NCI-H1694 (cell line): ENCODE measurements at regions not wholly inside any gene's neighbourhood (a gene's known extent, or its start where the extent isn't known, plus 50 kb on each side); places are given as distances from the start of the nearest gene placed in this dataset.
A peak's percentile ranks its signal among the peaks of the same experiment; 100 is the strongest.
"Not testable (repeated sequence)": the region's sequence is repeated elsewhere in the genome, so short reads cannot be mapped to it uniquely, and the experiment has no call there.

Source experiments
- DNase-seq: peaks from one replicate; lab custom pipeline; 2025; lab: John Stamatoyannopoulos, UW

- DNase-seq: no peak
These were observed 94.8 kb upstream of the PHACTR1 start for GRCh38 chr6:12621754-12622153.

DNA sequence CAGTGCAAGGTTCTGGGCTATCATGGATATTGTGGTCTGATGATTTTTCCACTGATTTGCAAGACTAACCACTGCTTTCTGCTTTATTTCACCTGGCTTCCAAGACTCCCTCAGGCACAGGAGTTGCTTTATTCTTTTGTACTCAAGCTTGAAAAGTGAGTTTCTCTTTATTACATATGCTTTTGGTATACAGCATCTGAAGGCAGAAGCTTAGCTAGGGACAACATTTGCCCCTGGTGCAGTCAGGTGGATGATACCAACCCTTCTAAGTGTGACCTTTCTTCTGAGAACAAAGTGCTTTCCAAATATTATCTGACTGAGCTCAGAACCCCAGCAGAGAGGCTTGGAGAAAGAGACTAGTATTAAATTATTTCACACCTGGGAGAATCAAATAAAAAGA is 94.0 kb upstream of the PHACTR1 start:
- no peak for DNase-seq

DNA sequence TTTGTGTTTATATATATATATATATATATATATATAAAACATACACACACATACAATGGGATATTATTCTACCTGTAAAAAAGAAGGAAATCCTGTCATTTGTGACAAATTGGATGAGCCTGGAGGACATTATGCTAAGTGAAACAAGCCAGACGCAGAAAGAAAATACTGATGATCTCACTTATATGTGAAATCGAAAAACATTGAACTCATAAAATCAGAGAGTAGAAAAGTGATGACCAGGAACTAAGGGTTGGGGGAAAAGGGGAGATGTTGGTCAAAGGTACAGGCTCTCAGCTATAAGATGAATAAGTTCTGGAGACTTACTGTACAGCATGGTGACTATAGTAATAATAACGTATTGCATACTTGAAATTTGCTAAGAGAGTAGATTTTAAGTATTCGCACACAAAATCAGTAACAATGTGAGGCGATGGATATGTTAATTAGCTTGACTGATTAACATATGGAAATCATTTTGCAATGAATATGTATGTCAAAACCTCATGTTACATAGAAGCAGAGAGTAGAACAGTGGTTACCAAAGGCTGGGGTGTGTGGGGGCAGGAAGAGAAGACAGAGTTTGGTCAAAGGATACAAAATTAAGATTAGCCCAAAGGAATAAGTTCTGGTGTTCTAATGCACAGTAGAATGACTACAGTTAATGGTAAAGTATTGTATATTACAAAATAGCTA is 92.3 kb upstream of the PHACTR1 start:
- no peak for DNase-seq

DNA sequence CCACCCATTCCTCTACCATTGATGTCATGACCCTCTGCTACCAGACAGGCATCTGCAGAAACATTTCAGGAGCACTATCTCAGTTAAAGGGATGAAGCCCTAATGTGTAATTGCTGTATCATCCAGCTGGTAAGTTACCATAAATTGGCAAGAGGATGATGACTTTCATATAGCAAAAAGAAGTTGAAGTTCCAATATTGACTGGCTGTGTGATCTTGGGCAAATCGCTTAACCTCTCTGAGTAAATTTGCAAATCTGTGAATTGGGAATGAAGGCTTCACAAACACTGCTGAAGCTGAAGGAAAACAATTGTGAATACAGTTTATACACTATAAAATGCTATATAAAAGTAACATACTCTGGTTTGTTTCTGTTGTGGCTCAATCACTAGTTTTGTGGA is 89.5 kb upstream of the PHACTR1 start:
- DNase-seq: no peak

DNA sequence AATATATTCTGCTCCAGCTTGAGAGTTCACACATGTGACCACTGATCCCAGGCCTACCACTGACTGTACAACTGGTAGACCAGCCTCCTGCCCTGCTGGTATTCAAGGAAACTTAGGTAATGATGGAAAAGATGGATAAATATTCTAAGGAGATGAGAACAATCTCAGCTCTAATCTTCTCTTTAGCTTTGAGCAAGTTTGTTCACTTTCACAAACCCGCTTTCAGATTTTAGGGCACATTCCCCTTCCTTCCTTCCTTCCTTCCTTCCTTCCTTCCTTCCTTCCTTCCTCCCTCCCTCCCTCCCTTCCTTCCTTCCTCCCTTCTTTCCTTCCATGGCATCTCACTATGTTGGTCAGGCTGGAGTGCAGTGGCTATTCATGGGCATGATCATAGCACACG is 88.2 kb upstream of the PHACTR1 start:
- no peak for DNase-seq

DNA sequence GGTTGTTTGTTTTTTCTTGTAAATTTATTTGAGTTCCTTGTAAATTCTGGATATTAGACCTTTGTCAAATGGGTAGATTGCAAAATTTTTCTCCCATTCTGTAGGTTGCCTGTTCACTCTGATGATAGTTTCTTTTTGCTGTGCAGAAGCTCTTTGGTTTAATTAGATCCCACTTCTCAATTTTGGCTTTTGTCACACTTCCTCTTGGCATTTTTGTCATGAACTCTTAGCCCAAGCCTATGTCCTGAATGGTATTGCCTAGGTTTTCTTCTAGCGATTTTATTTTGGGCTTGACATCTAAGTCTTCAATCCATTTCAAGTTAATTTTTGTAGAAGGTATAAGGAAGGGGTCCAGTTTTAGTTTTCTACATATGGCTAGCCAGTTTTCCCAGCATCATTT is 82.8 kb upstream of the PHACTR1 start:
- not testable (repeated sequence) for DNase-seq

GRCh38 chr6:12635375-12635774 is 81.2 kb upstream of the PHACTR1 start:
- no peak for DNase-seq

DNA sequence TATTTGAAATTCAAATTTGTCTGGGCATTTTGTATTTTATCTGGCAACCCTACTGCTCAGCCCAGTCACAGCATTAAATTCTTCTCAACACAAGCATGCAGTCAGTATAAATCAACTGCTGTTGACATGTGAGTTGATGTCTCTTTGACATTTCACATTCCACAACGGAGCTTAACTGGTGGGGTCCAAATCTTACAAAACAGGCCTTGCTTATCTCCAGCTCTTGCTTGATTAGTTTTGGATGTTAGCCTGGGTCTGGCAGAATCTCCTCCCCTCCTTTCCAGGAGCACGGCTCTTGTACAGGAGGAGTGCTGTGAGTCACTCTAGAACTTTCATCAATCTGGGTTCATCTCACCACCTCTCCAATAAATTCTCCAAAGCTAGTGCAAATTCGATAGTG is 80.8 kb upstream of the PHACTR1 start:
- no peak for DNase-seq

GRCh38 chr6:12636336-12636735 is 80.2 kb upstream of the PHACTR1 start:
- DNase-seq: no peak

DNA sequence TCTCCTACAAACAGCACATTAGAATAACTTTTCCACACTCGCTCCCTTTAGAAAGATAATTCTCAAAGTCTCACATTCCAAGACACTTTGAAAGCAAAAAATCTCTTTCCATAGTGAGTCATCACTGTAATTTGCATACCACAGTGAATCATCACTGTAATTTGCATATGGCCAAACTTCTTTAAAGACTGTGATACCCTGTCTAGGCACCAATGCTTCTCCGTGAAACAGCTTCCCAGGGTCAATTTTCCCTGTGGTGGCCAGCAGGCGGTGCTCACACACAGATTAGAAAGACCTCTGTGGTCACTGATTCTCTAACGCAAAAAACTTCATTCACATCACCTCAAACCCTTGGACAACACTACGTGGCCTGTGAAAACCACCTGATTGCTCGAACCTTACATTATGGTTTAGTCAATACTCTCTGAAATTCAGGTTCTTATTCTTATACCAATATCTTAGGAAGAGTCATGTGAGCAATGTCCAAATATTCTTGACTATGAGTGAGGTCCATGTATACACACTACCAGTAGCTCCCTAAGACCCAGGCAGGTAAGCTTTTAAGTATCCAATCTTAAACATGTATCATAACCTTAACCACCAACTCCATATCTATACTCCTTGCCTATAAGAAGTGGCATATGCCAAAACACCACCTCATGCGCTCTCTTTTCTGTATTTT is 78.5 kb upstream of the PHACTR1 start:
- DNase-seq: peak; percentile 1

GRCh38 chr6:12640438-12640837 is 76.1 kb upstream of the PHACTR1 start:
- no peak for DNase-seq

DNA sequence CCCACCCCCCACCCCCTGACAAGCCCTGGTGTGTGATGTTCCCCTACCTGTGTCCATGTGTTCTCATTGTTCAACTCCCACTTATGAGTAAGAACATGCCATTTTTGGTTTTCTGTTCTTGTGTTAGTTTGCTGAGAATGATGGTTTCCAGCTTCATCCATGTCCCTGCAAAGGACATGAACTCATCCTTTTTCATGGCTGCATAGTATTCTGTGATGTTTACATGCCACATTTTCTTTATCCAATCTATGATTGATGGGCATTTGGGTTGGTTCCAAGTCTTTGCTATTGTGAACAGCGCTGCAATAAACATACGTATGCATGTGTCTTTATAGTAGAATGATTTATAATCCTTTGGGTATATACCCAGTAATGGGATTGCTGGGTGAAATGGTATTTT is 74.8 kb upstream of the PHACTR1 start:
- DNase-seq: not testable (repeated sequence)

DNA sequence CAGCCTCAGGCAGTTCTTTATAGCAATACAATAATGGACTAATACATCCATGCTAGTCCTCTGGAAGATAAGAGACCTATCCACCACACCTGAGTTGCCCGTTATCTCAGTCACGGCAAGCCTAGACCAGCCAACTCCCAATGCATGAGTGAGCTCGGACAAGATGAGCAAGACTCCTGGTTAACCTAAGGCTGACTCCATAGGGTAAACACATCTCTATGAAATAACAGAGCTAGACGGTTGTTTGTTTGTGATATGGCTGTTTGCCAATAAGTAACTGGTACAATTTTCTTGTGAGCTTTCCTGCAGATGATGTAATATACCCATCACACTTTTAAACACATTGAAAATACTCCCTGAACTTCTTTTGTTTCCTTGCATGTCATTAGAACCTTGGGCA is 70.6 kb upstream of the PHACTR1 start:
- no peak for DNase-seq

DNA sequence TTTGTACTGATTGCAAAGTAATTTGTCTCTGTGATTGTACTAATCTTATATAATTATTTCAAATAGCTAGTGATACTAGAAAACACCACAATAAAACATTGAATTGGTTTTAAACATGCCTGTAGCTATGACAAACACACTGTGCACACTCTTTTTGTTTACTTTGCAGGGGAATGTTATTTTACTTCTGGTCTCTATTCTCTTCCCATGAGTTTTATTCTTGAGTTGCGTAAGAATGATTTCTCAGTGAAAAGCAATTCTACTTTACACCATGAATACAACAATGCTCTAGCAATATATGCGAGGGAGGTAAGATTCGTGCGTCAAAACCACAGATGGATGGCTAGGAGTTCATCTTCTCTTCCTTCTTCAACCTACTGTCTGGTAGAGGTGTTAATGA is 68.4 kb upstream of the PHACTR1 start:
- DNase-seq: no peak

DNA sequence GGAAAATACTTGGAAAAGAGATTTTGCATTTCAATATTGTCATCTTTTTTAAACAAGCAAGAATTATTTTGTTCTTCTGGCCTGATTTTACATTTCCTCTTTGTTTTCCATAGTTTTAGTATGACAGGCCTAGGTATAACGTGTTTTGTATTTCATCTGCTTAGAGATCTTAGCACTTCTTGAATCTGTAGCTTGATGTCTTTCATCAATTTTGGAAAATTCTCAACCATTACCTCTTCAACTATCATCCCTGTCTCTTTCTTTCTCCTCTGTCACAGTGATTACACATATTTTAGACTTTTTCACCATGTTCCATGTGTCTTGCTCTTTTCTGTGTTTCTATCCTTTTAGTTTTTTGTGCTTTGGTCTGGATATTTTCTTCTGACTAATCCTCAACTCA is 67.2 kb upstream of the PHACTR1 start:
- DNase-seq: no peak

DNA sequence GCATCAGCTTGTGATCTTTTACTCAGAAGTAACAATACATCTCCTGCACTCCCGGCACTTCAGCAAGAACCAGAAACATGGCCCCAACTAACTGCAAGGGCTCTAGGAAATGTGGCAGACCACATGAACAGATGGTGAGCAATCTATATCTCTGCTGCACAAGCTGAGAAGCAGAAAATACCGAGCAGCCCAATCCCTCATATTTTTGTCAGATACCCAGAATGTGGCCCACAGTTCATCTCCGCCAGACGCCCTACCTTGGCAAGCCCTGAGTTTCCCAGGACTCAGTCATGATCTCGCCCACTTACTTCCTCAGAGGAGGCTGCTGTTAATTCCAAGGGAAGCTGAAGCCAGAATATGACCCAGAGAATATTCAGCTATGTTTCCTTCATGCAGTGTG is 63.1 kb upstream of the PHACTR1 start:
- no peak for DNase-seq

DNA sequence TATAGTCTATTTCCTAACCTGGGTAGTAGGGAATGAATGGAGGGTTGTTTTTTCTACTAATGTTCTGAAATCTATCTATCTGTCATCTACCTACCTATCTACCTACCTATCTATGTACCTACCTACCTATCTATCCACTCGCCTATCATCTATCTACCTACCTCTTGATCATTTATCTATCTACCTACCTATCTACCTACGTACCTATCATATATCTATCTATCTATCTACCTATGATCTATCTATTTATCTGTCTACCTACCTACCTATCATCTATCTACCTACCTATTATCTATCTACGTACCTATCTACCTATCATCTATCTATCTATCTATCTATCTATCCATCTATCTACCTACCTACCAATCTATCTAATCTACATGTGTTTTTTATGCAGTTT is 62.5 kb upstream of the PHACTR1 start:
- no peak for DNase-seq

DNA sequence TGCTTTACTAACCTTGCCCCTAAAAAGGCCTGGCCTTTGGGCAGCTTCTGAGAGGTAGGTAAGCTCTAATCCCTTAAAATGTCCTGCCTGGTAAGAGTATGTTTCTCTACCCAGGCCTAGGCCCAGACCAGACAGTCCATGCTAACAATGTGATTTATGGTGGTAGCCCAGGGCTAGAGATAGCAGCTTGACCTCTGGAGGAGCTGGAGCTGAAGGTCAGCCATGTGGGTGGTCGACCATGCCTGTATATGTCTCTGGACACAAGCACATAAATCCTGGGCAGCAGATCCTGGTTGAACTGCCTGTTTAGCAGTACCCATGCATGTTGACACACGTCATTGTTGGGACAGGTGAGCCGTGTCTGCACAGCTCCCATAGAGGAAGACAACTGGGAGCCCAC is 62.1 kb upstream of the PHACTR1 start:
- no peak for DNase-seq

- no peak for DNase-seq
These were observed 59.7 kb upstream of the PHACTR1 start for GRCh38 chr6:12656906-12657305.

GRCh38 chr6:12657884-12658283 is 58.7 kb upstream of the PHACTR1 start:
- DNase-seq: no peak

DNA sequence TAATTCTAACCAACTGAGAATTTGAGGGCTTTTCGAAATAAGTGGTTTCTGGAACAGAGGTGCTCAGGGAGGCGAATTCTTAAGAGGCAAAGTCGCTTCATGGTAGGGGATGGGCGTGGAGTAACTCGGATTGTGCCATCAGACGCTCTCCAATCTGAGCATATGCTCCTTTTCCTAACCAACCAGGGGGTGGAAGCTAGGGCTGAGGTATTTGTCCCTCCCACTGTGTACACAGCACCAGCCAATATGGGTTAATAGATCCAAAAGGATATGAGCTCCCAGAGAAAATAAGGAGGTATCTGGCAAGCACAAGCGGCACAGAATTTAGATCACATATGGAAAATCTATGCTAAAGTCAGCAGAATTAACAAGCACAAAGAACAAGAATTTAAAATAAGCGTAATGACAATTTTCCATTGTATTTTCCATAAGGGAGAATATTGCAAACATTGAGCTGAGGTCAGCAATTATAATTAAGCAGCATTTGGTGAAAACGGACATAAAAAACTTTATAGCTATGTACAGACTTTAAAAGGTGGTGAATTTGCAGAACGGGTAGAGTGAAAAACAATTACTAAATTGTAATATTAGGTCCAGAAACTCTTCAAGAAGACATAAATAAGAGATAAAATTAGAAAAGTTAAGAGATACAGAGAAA is 55.0 kb upstream of the PHACTR1 start:
- no peak for DNase-seq
